ENCODE measurements at regions not wholly inside any gene's neighbourhood (a gene's known extent, or its start where the extent isn't known, plus 50 kb on each side); places are given as distances from the start of the nearest gene placed in this dataset.

GRCh38 chr4:175540732-175541131 lies 271.3 kb downstream of the GPM6A start:
- TF ChIP-seq CTCF (IDR thresholded peaks at IDR 0.05 in 4 of 5, conservative IDR thresholded peaks at IDR 0.05 in 1 of 5) (no peak), POLR2A (IDR thresholded peaks at IDR 0.05) (no peak)

Measured in gastrocnemius medialis (tissue), 4 donors.